HFFc6 (cell line): ENCODE measurements at regions not wholly inside any gene's neighbourhood (a gene's known extent, or its start where the extent isn't known, plus 50 kb on each side); places are given as distances from the start of the nearest gene placed in this dataset.

Experiments used
- DNase-seq: peaks from one replicate; pipeline ENCODE4 v3.0.0-alpha.2; 2018
- H3K27ac Mint-ChIP-seq: 2 replicates; pipeline ENCODE4 v1.8.0; 2020; ENCODE audit warnings: mild to moderate bottlenecking, mixed read lengths
- H3K27me3 Mint-ChIP-seq: 2 replicates; pipeline ENCODE4 v1.8.0; 2021; ENCODE audit warnings: mild to moderate bottlenecking, moderate library complexity, mixed read lengths; ENCODE audit not compliant: insufficient read depth
- H3K36me3 Mint-ChIP-seq: 2 replicates; pipeline ENCODE4 v1.8.0; 2021; ENCODE audit warnings: low read depth, mixed read lengths
- H3K4me1 Mint-ChIP-seq: 2 replicates; pipeline ENCODE4 v1.8.0; 2020; ENCODE audit warnings: low read depth, mixed read lengths
- H3K4me3 Mint-ChIP-seq: 2 replicates; pipeline ENCODE4 v1.8.0; 2020; ENCODE audit warnings: mild to moderate bottlenecking, moderate library complexity, mixed read lengths
- H3K9me3 Mint-ChIP-seq: 2 replicates; pipeline ENCODE4 v1.8.0; 2020; ENCODE audit warnings: mild to moderate bottlenecking, mixed read lengths
- CTCF ChIP-seq: fragments of 200-600 bp; sonication (generic); IDR thresholded peaks from 2 replicates; pipeline ENCODE4 v1.5.0; 2021; ENCODE audit warnings: antibody characterized with exemption, mild to moderate bottlenecking

- Mint-ChIP-seq H3K27ac (peak overlapping the region; percentile 100), H3K4me3 (peak overlapping the region; percentile 74), H3K9me3 (peaks cover 7% of the 10 kb centered on the region), H3K4me1 (peaks cover 63% of the 10 kb centered on the region), H3K27me3 (peaks cover 2% of the 10 kb centered on the region; the same call in 1 of the 2 replicates), H3K36me3 (peaks cover 8% of the 10 kb centered on the region; the same call in 1 of the 2 replicates)
- no peak for TF ChIP-seq CTCF
- DNase-seq = peak; percentile 100
Observed at GRCh38 chr20:17849901-17850683, 118.5 kb downstream of the SNX5 start.

GRCh38 chr20:17849138-17849900, 119.3 kb downstream of the SNX5 start:
- H3K27ac Mint-ChIP-seq = peak overlapping the region; percentile 100
- peaks cover 2% of the 10 kb centered on the region; the same call in 1 of the 2 replicates for H3K27me3 Mint-ChIP-seq
- peaks cover 7% of the 10 kb centered on the region for H3K9me3 Mint-ChIP-seq
- TF ChIP-seq CTCF = no peak
- H3K36me3 Mint-ChIP-seq = peaks cover 8% of the 10 kb centered on the region; the same call in 1 of the 2 replicates
- peaks cover 68% of the 10 kb centered on the region for H3K4me1 Mint-ChIP-seq
- peak overlapping the region; percentile 24; the same call in 1 of the 2 replicates for H3K4me3 Mint-ChIP-seq
- no peak for DNase-seq

GRCh38 chr20:17848249-17849048, 120.1 kb downstream of the SNX5 start:
- Mint-ChIP-seq H3K36me3 (peaks cover 8% of the 10 kb centered on the region; the same call in 1 of the 2 replicates), H3K9me3 (peaks cover 7% of the 10 kb centered on the region), H3K4me1 (peaks cover 72% of the 10 kb centered on the region), H3K27me3 (peaks cover 2% of the 10 kb centered on the region), H3K4me3 (no peak overlapping the region), H3K27ac (peak overlapping the region; percentile 100)
- no peak for DNase-seq
- no peak for TF ChIP-seq CTCF

GRCh38 chr20:17845701-17846475, 122.7 kb downstream of the SNX5 start:
- TF ChIP-seq CTCF = no peak
- Mint-ChIP-seq H3K27ac (peak overlapping the region; percentile 68), H3K27me3 (peaks cover 5% of the 10 kb centered on the region), H3K4me3 (no peak overlapping the region), H3K4me1 (peaks cover 87% of the 10 kb centered on the region), H3K36me3 (peaks cover 13% of the 10 kb centered on the region), H3K9me3 (peaks cover 7% of the 10 kb centered on the region)
- DNase-seq = no peak
